ENCODE measurements at regions not wholly inside any gene's neighbourhood (a gene's known extent, or its start where the extent isn't known, plus 50 kb on each side); places are given as distances from the start of the nearest gene placed in this dataset.

GRCh38 chr9:108181441-108181840 lies 674.3 kb downstream of the ACTL7B start:
- Histone ChIP-seq H3K4me1 (ENCODE audit: control insufficient read depth, insufficient read depth, low read depth, low read length) (peaks cover 7% of the 10 kb centered on the region), H3K79me1 (replicated peaks; ENCODE audit: low read length, poor library complexity, severe bottlenecking) (no peaks in the 10 kb centered on the region), H3K4me3 (ENCODE audit: insufficient read depth in 1 of 2, low read depth in 1 of 2, low read length in 2 of 2) (no peak overlapping the region), H2AK5ac (ENCODE audit: low read length, severe bottlenecking) (no peak overlapping the region), H3K14ac (ENCODE audit: low read length in 2 of 2) (no peak overlapping the region), H2BK15ac (ENCODE audit: low read depth, poor library complexity, severe bottlenecking) (no peak overlapping the region), H3K36me3 (ENCODE audit: control insufficient read depth in 1 of 2, insufficient read depth in 2 of 2, low read depth in 1 of 2, low read length in 2 of 2) (no peaks in the 10 kb centered on the region), H2BK5ac (ENCODE audit: low read depth, low read length, poor library complexity, severe bottlenecking) (no peak overlapping the region), H3K9me3 (ENCODE audit: control insufficient read depth, low read length) (no peaks in the 10 kb centered on the region), H2BK120ac (ENCODE audit: low read depth, low read length) (no peak overlapping the region), H4K91ac (ENCODE audit: low read length) (no peak overlapping the region), H3K4me2 (ENCODE audit: low read length, poor library complexity, severe bottlenecking) (no peak overlapping the region), H3K27me3 (ENCODE audit: control insufficient read depth in 1 of 2, insufficient read depth in 1 of 2, low read length in 2 of 2) (no peaks in the 10 kb centered on the region), H3K4ac (ENCODE audit: low read depth in 1 of 2, low read length in 2 of 2) (no peak overlapping the region), H4K8ac (ENCODE audit: low read length) (no peak overlapping the region), H3K23ac (ENCODE audit: low read length in 2 of 2) (no peak overlapping the region), H3K27ac (ENCODE audit: low read length, poor library complexity, severe bottlenecking) (no peak overlapping the region), H3K18ac (ENCODE audit: low read depth in 1 of 2, low read length in 2 of 2) (no peak overlapping the region), H2AFZ (ENCODE audit: low read depth, low read length) (no peak overlapping the region), H2BK12ac (ENCODE audit: low read length in 2 of 2) (no peak overlapping the region), H3K9ac (ENCODE audit: low read length) (no peak overlapping the region)
- 100% methylated on average over 2 of the region's 2 CpGs for WGBS
- no peak for DNase-seq

GRCh38 chr9:108180541-108180940 lies 675.2 kb downstream of the ACTL7B start:
- Histone ChIP-seq H2BK5ac (ENCODE audit: low read depth, low read length, poor library complexity, severe bottlenecking) (no peak overlapping the region), H3K4me3 (ENCODE audit: insufficient read depth in 1 of 2, low read depth in 1 of 2, low read length in 2 of 2) (no peak overlapping the region), H3K27me3 (ENCODE audit: control insufficient read depth in 1 of 2, insufficient read depth in 1 of 2, low read length in 2 of 2) (no peaks in the 10 kb centered on the region), H2BK15ac (ENCODE audit: low read depth, poor library complexity, severe bottlenecking) (no peak overlapping the region), H3K79me1 (replicated peaks; ENCODE audit: low read length, poor library complexity, severe bottlenecking) (no peaks in the 10 kb centered on the region), H4K8ac (ENCODE audit: low read length) (no peak overlapping the region), H3K4me1 (ENCODE audit: control insufficient read depth, insufficient read depth, low read depth, low read length) (peaks cover 7% of the 10 kb centered on the region), H3K18ac (ENCODE audit: low read depth in 1 of 2, low read length in 2 of 2) (no peak overlapping the region), H3K4ac (ENCODE audit: low read depth in 1 of 2, low read length in 2 of 2) (no peak overlapping the region), H3K27ac (ENCODE audit: low read length, poor library complexity, severe bottlenecking) (no peak overlapping the region), H3K4me2 (ENCODE audit: low read length, poor library complexity, severe bottlenecking) (no peak overlapping the region), H2BK12ac (ENCODE audit: low read length in 2 of 2) (no peak overlapping the region), H4K91ac (ENCODE audit: low read length) (no peak overlapping the region), H3K9me3 (ENCODE audit: control insufficient read depth, low read length) (no peaks in the 10 kb centered on the region), H3K9ac (ENCODE audit: low read length) (no peak overlapping the region), H3K36me3 (ENCODE audit: control insufficient read depth in 1 of 2, insufficient read depth in 2 of 2, low read depth in 1 of 2, low read length in 2 of 2) (no peaks in the 10 kb centered on the region), H3K23ac (ENCODE audit: low read length in 2 of 2) (no peak overlapping the region), H3K14ac (ENCODE audit: low read length in 2 of 2) (no peak overlapping the region), H2AFZ (ENCODE audit: low read depth, low read length) (no peak overlapping the region), H2BK120ac (ENCODE audit: low read depth, low read length) (no peak overlapping the region), H2AK5ac (ENCODE audit: low read length, severe bottlenecking) (no peak overlapping the region)
- DNase-seq: no peak
- WGBS: 86% methylated on average over 1 of the region's 1 CpG

GRCh38 chr9:108178318-108178717 lies 677.5 kb downstream of the ACTL7B start:
- no peak overlapping the region for H3K18ac ChIP-seq (ENCODE audit: low read depth in 1 of 2, low read length in 2 of 2)
- H3K79me1 ChIP-seq (replicated peaks; ENCODE audit: low read length, poor library complexity, severe bottlenecking): no peaks in the 10 kb centered on the region
- no peak overlapping the region for H2AFZ ChIP-seq (ENCODE audit: low read depth, low read length)
- no peak overlapping the region for H2BK5ac ChIP-seq (ENCODE audit: low read depth, low read length, poor library complexity, severe bottlenecking)
- H2BK120ac ChIP-seq (ENCODE audit: low read depth, low read length): no peak overlapping the region
- H2BK12ac ChIP-seq (ENCODE audit: low read length in 2 of 2): no peak overlapping the region
- H3K23ac ChIP-seq (ENCODE audit: low read length in 2 of 2): no peak overlapping the region
- no peak overlapping the region for H3K4me3 ChIP-seq (ENCODE audit: insufficient read depth in 1 of 2, low read depth in 1 of 2, low read length in 2 of 2)
- no peak overlapping the region for H3K27ac ChIP-seq (ENCODE audit: low read length, poor library complexity, severe bottlenecking)
- peak overlapping the region; percentile 61 for H3K9ac ChIP-seq (ENCODE audit: low read length)
- no peak overlapping the region for H2BK15ac ChIP-seq (ENCODE audit: low read depth, poor library complexity, severe bottlenecking)
- H3K27me3 ChIP-seq (ENCODE audit: control insufficient read depth in 1 of 2, insufficient read depth in 1 of 2, low read length in 2 of 2): no peaks in the 10 kb centered on the region
- no peak overlapping the region for H4K8ac ChIP-seq (ENCODE audit: low read length)
- no peak for DNase-seq
- no peak overlapping the region for H3K4ac ChIP-seq (ENCODE audit: low read depth in 1 of 2, low read length in 2 of 2)
- H3K4me2 ChIP-seq (ENCODE audit: low read length, poor library complexity, severe bottlenecking): no peak overlapping the region
- H3K9me3 ChIP-seq (ENCODE audit: control insufficient read depth, low read length): no peaks in the 10 kb centered on the region
- 83% methylated on average over 1 of the region's 4 CpGs for WGBS
- peaks cover 3% of the 10 kb centered on the region for H3K4me1 ChIP-seq (ENCODE audit: control insufficient read depth, insufficient read depth, low read depth, low read length)
- H2AK5ac ChIP-seq (ENCODE audit: low read length, severe bottlenecking): no peak overlapping the region
- no peak overlapping the region for H3K14ac ChIP-seq (ENCODE audit: low read length in 2 of 2)
- H4K91ac ChIP-seq (ENCODE audit: low read length): no peak overlapping the region
- no peaks in the 10 kb centered on the region for H3K36me3 ChIP-seq (ENCODE audit: control insufficient read depth in 1 of 2, insufficient read depth in 2 of 2, low read depth in 1 of 2, low read length in 2 of 2)

- Histone ChIP-seq H2BK15ac (ENCODE audit: low read depth, poor library complexity, severe bottlenecking) (no peak overlapping the region), H3K27ac (ENCODE audit: low read length, poor library complexity, severe bottlenecking) (no peak overlapping the region), H2BK120ac (ENCODE audit: low read depth, low read length) (no peak overlapping the region), H3K9ac (ENCODE audit: low read length) (no peak overlapping the region), H3K9me3 (ENCODE audit: control insufficient read depth, low read length) (no peaks in the 10 kb centered on the region), H3K36me3 (ENCODE audit: control insufficient read depth in 1 of 2, insufficient read depth in 2 of 2, low read depth in 1 of 2, low read length in 2 of 2) (no peaks in the 10 kb centered on the region), H3K23ac (ENCODE audit: low read length in 2 of 2) (no peak overlapping the region), H3K14ac (ENCODE audit: low read length in 2 of 2) (no peak overlapping the region), H2AK5ac (ENCODE audit: low read length, severe bottlenecking) (no peak overlapping the region), H2BK12ac (ENCODE audit: low read length in 2 of 2) (no peak overlapping the region), H3K27me3 (ENCODE audit: control insufficient read depth in 1 of 2, insufficient read depth in 1 of 2, low read length in 2 of 2) (no peaks in the 10 kb centered on the region), H4K8ac (ENCODE audit: low read length) (no peak overlapping the region), H3K4ac (ENCODE audit: low read depth in 1 of 2, low read length in 2 of 2) (no peak overlapping the region), H3K18ac (ENCODE audit: low read depth in 1 of 2, low read length in 2 of 2) (no peak overlapping the region), H2AFZ (ENCODE audit: low read depth, low read length) (no peak overlapping the region), H3K4me1 (ENCODE audit: control insufficient read depth, insufficient read depth, low read depth, low read length) (peaks cover 4% of the 10 kb centered on the region), H4K91ac (ENCODE audit: low read length) (no peak overlapping the region), H3K4me3 (ENCODE audit: insufficient read depth in 1 of 2, low read depth in 1 of 2, low read length in 2 of 2) (no peak overlapping the region), H3K79me1 (replicated peaks; ENCODE audit: low read length, poor library complexity, severe bottlenecking) (no peaks in the 10 kb centered on the region), H2BK5ac (ENCODE audit: low read depth, low read length, poor library complexity, severe bottlenecking) (no peak overlapping the region), H3K4me2 (ENCODE audit: low read length, poor library complexity, severe bottlenecking) (no peak overlapping the region)
- peak; percentile 43 for DNase-seq
- 55% methylated on average over 2 of the region's 3 CpGs for WGBS
Measured at GRCh38 chr9:108168236-108168850, 678.8 kb upstream of the KLF4 start.
